Neural crest cell (in vitro differentiated cells): ENCODE measurements at regions not wholly inside any gene's neighbourhood (a gene's known extent, or its start where the extent isn't known, plus 50 kb on each side); places are given as distances from the start of the nearest gene placed in this dataset.

ENCODE experiments used
- DNase-seq: peaks from one replicate; pipeline ENCODE4 v3.0.0; 2021; ENCODE audit warnings: low read depth, mixed read lengths, low spot score
- H3K27ac Mint-ChIP-seq: one replicate; pipeline ENCODE4 v1.8.0; 2021; ENCODE audit warnings: mild to moderate bottlenecking, mixed read lengths; ENCODE audit not compliant: unreplicated experiment
- H3K27me3 Mint-ChIP-seq: 2 replicates; pipeline ENCODE4 v1.8.0; 2021; ENCODE audit warnings: low read depth, mild to moderate bottlenecking, mixed read lengths
- H3K36me3 Mint-ChIP-seq: 2 replicates; pipeline ENCODE4 v1.8.0; 2021; ENCODE audit warnings: low read depth, mild to moderate bottlenecking, mixed read lengths
- H3K4me1 Mint-ChIP-seq: 2 replicates; pipeline ENCODE4 v1.8.0; 2021; ENCODE audit warnings: mixed read lengths
- H3K4me3 Mint-ChIP-seq: one replicate; pipeline ENCODE4 v1.8.0; 2021; ENCODE audit warnings: mild to moderate bottlenecking, mixed read lengths
- H3K9me3 Mint-ChIP-seq: 2 replicates; pipeline ENCODE4 v1.8.0; 2021; ENCODE audit warnings: mixed read lengths
- TF ChIP-seq, protein P1 (sequence below): fragments of 200-600 bp; sonication (generic); conservative IDR thresholded peaks from 2 replicates; pipeline ENCODE4 v1.5.0; 2021; ENCODE audit warnings: antibody characterized with exemption, mild to moderate bottlenecking

GRCh38 chr20:43389839-43390626 is 67.7 kb upstream of the SRSF6 start:
- Mint-ChIP-seq H3K27me3 (peaks cover 8% of the 10 kb centered on the region), H3K27ac (no peak overlapping the region), H3K9me3 (no peaks in the 10 kb centered on the region), H3K4me3 (no peak overlapping the region), H3K36me3 (no peaks in the 10 kb centered on the region), H3K4me1 (no peaks in the 10 kb centered on the region)
- DNase-seq: peak; percentile 36
- TF ChIP-seq, protein P1, sequence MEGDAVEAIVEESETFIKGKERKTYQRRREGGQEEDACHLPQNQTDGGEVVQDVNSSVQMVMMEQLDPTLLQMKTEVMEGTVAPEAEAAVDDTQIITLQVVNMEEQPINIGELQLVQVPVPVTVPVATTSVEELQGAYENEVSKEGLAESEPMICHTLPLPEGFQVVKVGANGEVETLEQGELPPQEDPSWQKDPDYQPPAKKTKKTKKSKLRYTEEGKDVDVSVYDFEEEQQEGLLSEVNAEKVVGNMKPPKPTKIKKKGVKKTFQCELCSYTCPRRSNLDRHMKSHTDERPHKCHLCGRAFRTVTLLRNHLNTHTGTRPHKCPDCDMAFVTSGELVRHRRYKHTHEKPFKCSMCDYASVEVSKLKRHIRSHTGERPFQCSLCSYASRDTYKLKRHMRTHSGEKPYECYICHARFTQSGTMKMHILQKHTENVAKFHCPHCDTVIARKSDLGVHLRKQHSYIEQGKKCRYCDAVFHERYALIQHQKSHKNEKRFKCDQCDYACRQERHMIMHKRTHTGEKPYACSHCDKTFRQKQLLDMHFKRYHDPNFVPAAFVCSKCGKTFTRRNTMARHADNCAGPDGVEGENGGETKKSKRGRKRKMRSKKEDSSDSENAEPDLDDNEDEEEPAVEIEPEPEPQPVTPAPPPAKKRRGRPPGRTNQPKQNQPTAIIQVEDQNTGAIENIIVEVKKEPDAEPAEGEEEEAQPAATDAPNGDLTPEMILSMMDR: peak; percentile 60

GRCh38 chr20:43389211-43389610 is 68.5 kb upstream of the SRSF6 start:
- Mint-ChIP-seq H3K27me3 (peaks cover 8% of the 10 kb centered on the region), H3K4me3 (no peak overlapping the region), H3K4me1 (no peaks in the 10 kb centered on the region), H3K27ac (no peak overlapping the region), H3K36me3 (no peaks in the 10 kb centered on the region), H3K9me3 (no peaks in the 10 kb centered on the region)
- DNase-seq: no peak
- TF ChIP-seq, protein P1: no peak

GRCh38 chr20:43388268-43389002 is 69.3 kb upstream of the SRSF6 start:
- TF ChIP-seq, protein P1: no peak
- H3K9me3 Mint-ChIP-seq: no peaks in the 10 kb centered on the region

GRCh38 chr20:43387737-43388136 is 70.0 kb upstream of the SRSF6 start:
- Mint-ChIP-seq H3K4me3 (no peak overlapping the region), H3K36me3 (no peaks in the 10 kb centered on the region), H3K27ac (no peak overlapping the region), H3K27me3 (peaks cover 8% of the 10 kb centered on the region), H3K4me1 (no peaks in the 10 kb centered on the region), H3K9me3 (no peaks in the 10 kb centered on the region)
- no peak for DNase-seq
- TF ChIP-seq, protein P1: no peak

More at GRCh38 chr20:43388268-43389002, 69.3 kb upstream of the SRSF6 start:
- no peak for DNase-seq
- no peaks in the 10 kb centered on the region for H3K36me3 Mint-ChIP-seq
- no peaks in the 10 kb centered on the region for H3K4me1 Mint-ChIP-seq
- H3K27me3 Mint-ChIP-seq: peaks cover 8% of the 10 kb centered on the region
- no peak overlapping the region for H3K4me3 Mint-ChIP-seq
- H3K27ac Mint-ChIP-seq: no peak overlapping the region

GRCh38 chr20:43386878-43387277 is 70.8 kb upstream of the SRSF6 start:
- no peak overlapping the region for H3K27ac Mint-ChIP-seq
- TF ChIP-seq, protein P1: no peak
- H3K9me3 Mint-ChIP-seq: no peaks in the 10 kb centered on the region
- no peaks in the 10 kb centered on the region for H3K4me1 Mint-ChIP-seq
- no peaks in the 10 kb centered on the region for H3K36me3 Mint-ChIP-seq
- peaks cover 8% of the 10 kb centered on the region for H3K27me3 Mint-ChIP-seq
- H3K4me3 Mint-ChIP-seq: no peak overlapping the region
- DNase-seq: no peak
